ENCODE measurements at regions not wholly inside any gene's neighbourhood (a gene's known extent, or its start where the extent isn't known, plus 50 kb on each side); places are given as distances from the start of the nearest gene placed in this dataset.

DNA sequence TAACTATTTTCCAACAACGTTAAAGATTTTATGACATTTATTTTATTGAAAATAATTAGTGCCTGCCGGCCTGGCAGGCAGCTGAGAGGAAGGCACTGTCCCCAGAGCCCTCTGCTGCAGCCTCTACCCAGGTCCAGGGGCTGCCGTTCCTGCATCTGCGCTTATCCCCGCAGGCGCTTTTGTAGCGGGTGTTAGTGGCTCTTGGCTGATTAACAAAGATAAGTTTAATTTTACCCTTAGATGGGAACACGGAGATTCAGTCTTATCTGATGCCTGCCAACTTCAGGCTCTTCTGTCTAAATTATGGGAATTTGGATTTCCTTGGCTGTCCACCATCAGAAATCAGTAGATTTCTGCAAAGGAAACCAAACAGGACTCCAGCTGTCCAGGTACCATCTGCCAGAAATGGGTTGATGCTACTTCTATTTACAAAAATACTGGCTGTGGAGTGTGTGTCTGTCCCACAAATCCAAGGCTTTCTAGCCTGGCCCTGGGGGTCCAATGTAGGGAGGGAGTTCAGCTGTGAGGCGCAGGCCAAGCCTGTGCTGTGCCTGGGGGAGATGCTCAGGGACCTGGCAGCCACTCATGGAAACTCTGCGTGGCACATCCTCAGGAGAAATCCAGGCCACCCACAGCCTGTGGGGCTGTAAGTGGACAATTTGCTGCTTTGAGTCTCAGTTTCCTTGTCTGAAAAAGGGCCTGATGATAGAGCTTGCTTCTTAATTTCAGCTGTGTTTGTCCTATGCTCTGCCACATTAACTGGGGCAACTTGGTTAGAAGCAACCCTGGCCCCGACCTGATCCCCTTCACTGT, 62.0 kb upstream of the IGFBP3 start:
- intact Hi-C loops (cut with micrococcal nuclease) = no loop called here
- Histone ChIP-seq H3K4me1 (ENCODE audit: control insufficient read depth in 1 of 2, insufficient read depth in 2 of 2, low read length in 2 of 2) (peaks cover 10 to 34% of the 10 kb centered on the region in 2 experiments), H3K9me3 (ENCODE audit: control insufficient read depth in 1 of 2, insufficient read depth in 1 of 2, low read depth in 1 of 2, low read length in 2 of 2) (no peaks in the 10 kb centered on the region; a peak in 1 of 4 replicates), H3K79me2 (ENCODE audit: insufficient read depth, low read length) (no peaks in the 10 kb centered on the region), H3K4me2 (ENCODE audit: low read length) (no peak overlapping the region), H3K9ac (ENCODE audit: low read length) (no peak overlapping the region), H3K4me3 (replicated peaks in 1 of 2; ENCODE audit: low read depth in 1 of 2, low read length in 2 of 2) (no peak overlapping the region), H2AFZ (ENCODE audit: low read depth, low read length, poor library complexity, severe bottlenecking) (no peak overlapping the region), H3K27me3 (ENCODE audit: insufficient read depth, low read length) (no peaks in the 10 kb centered on the region), H3K9me2 (ENCODE audit: insufficient read depth) (no peaks in the 10 kb centered on the region), H3K27ac (ENCODE audit: low read depth, low read length) (no peak overlapping the region), H3K36me3 (ENCODE audit: control insufficient read depth in 1 of 2, insufficient read depth in 2 of 2, low read length in 2 of 2) (no peaks in the 10 kb centered on the region), H4K20me1 (ENCODE audit: insufficient read depth) (no peaks in the 10 kb centered on the region)
- ChIA-PET CTCF (interaction anchor here (0.7 to 1.5 kb wide), 3 partner anchors 10 to 62 kb away, joined by 3 to 5 read pairs (median 3); partner anchors contain the start of gene IGFBP3), POLR2A (no interaction called here), RAD21 (ENCODE audit: low non-redundant PET in 1 of 2, low total read pairs in 2 of 2, uncharacterized antibody in 2 of 2, unreplicated experiment in 2 of 2) (no interaction called here)
- ATAC-seq (no peak), DNase-seq (ENCODE audit: low read depth, low spot score) (no peak)
- TF ChIP-seq CBX3 (IDR thresholded peaks at IDR 0.05; ENCODE audit: low read depth) = no peak
- no peak for TF ChIP-seq YY1 (IDR thresholded peaks at IDR 0.05; ENCODE audit: extremely low read depth, insufficient replicate concordance, low read depth, low read length)
- no peak for TF ChIP-seq FOSL1 (IDR thresholded peaks at IDR 0.05; ENCODE audit: low read depth)
- TF ChIP-seq, protein P1, sequence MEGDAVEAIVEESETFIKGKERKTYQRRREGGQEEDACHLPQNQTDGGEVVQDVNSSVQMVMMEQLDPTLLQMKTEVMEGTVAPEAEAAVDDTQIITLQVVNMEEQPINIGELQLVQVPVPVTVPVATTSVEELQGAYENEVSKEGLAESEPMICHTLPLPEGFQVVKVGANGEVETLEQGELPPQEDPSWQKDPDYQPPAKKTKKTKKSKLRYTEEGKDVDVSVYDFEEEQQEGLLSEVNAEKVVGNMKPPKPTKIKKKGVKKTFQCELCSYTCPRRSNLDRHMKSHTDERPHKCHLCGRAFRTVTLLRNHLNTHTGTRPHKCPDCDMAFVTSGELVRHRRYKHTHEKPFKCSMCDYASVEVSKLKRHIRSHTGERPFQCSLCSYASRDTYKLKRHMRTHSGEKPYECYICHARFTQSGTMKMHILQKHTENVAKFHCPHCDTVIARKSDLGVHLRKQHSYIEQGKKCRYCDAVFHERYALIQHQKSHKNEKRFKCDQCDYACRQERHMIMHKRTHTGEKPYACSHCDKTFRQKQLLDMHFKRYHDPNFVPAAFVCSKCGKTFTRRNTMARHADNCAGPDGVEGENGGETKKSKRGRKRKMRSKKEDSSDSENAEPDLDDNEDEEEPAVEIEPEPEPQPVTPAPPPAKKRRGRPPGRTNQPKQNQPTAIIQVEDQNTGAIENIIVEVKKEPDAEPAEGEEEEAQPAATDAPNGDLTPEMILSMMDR (IDR thresholded peaks at IDR 0.05 in 2 of 3, conservative IDR thresholded peaks at IDR 0.05 in 1 of 3; ENCODE audit: borderline replicate concordance in 1 of 3, insufficient read depth in 1 of 3, low read depth in 2 of 3, low read length in 2 of 3) = no peak
- no peak for TF ChIP-seq ZFX (IDR thresholded peaks at IDR 0.05)
- TF ChIP-seq JUND (IDR thresholded peaks at IDR 0.05) = no peak
- no peak for TF ChIP-seq CEBPB (IDR thresholded peaks at IDR 0.05; ENCODE audit: low read depth)
- no peak for TF ChIP-seq SRF (IDR thresholded peaks at IDR 0.05; ENCODE audit: low read depth)
- no peak for TF ChIP-seq POLR2AphosphoS5 (IDR thresholded peaks at IDR 0.05; ENCODE audit: low read depth, low read length)
- no peak for TF ChIP-seq ELF1 (IDR thresholded peaks at IDR 0.05; ENCODE audit: borderline replicate concordance, low read depth)
- TF ChIP-seq, protein P2, sequence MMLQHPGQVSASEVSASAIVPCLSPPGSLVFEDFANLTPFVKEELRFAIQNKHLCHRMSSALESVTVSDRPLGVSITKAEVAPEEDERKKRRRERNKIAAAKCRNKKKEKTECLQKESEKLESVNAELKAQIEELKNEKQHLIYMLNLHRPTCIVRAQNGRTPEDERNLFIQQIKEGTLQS (IDR thresholded peaks at IDR 0.05) = no peak
- TF ChIP-seq, protein P3, sequence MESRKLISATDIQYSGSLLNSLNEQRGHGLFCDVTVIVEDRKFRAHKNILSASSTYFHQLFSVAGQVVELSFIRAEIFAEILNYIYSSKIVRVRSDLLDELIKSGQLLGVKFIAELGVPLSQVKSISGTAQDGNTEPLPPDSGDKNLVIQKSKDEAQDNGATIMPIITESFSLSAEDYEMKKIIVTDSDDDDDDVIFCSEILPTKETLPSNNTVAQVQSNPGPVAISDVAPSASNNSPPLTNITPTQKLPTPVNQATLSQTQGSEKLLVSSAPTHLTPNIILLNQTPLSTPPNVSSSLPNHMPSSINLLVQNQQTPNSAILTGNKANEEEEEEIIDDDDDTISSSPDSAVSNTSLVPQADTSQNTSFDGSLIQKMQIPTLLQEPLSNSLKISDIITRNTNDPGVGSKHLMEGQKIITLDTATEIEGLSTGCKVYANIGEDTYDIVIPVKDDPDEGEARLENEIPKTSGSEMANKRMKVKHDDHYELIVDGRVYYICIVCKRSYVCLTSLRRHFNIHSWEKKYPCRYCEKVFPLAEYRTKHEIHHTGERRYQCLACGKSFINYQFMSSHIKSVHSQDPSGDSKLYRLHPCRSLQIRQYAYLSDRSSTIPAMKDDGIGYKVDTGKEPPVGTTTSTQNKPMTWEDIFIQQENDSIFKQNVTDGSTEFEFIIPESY (IDR thresholded peaks at IDR 0.05; ENCODE audit: extremely low read depth, insufficient replicate concordance, low read length) = no peak
- no peak for TF ChIP-seq EZH2phosphoT487 (IDR thresholded peaks at IDR 0.05; ENCODE audit: borderline replicate concordance)
- TF ChIP-seq SIN3A (IDR thresholded peaks at IDR 0.05; ENCODE audit: low read depth) = no peak
- TF ChIP-seq ZNF274 (IDR thresholded peaks at IDR 0.05; ENCODE audit: low read depth, low read length) = no peak
- TF ChIP-seq SP1 (IDR thresholded peaks at IDR 0.05; ENCODE audit: low read depth) = no peak
- TF ChIP-seq TCF7L2 (IDR thresholded peaks at IDR 0.05; ENCODE audit: borderline replicate concordance, extremely low read depth, insufficient read depth, insufficient read length) = no peak
- no peak for TF ChIP-seq EZH2 (IDR thresholded peaks at IDR 0.05)
- BruUV-seq (replicated peaks) = no TSS peak
